Adrenal gland (tissue), 5 donors: ENCODE measurements at regions not wholly inside any gene's neighbourhood (a gene's known extent, or its start where the extent isn't known, plus 50 kb on each side); places are given as distances from the start of the nearest gene placed in this dataset.

Experiments used
- CTCF ChIP-seq, 6 experiments: fragments of 450-650 bp in 4 of 6; fragments of 200-600 bp in 2 of 6; sonication (generic) in 1 of 6; IDR thresholded peaks; 1 replicate in 5 of 6; 2 replicates in 1 of 6; pipeline versions ENCODE4 v1.5.1 to v1.8.0; 2016 to 2021; ENCODE audit warnings: antibody characterized with exemption in 6 of 6, mild to moderate bottlenecking in 2 of 6, moderate library complexity in 1 of 6
- POLR2A ChIP-seq, 2 donors: fragments of 450-650 bp; IDR thresholded peaks; one replicate each; pipeline ENCODE4 v1.6.1; 2017; ENCODE audit warnings: antibody characterized with exemption in 2 of 2, mild to moderate bottlenecking in 2 of 2, moderate library complexity in 1 of 2
- donor health status: DM: no; HTN: no; CAD: no.

DNA sequence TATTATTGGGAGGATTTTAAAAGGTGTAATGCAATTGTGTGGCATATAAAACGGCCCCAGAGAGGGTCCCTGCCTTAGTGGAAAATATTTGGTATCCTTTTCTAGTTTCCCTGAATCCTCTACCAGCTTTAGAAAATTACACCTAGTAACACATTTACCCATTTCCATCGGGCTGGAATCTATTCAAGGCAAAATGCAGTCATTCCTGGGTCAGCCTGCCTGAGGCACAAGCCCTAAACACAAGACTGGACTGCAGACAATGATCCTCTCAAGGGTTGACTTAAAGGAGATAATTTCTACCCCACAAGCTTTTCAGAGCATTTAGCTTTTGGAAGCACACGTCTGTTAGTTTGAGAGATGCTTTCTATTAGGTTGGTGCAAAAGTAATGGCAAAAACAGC is 124.4 kb upstream of the ADAMTSL1 start:
- TF ChIP-seq CTCF (IDR thresholded peaks at IDR 0.05) (no peak), POLR2A (IDR thresholded peaks at IDR 0.05) (no peak)
